ENCODE measurements at regions not wholly inside any gene's neighbourhood (a gene's known extent, or its start where the extent isn't known, plus 50 kb on each side); places are given as distances from the start of the nearest gene placed in this dataset.

GRCh38 chr14:42222924-42223471 is 616.3 kb downstream of the LRFN5 start:
- no peak for TF ChIP-seq POLR2A (IDR thresholded peaks at IDR 0.05)
- TF ChIP-seq, protein P1, sequence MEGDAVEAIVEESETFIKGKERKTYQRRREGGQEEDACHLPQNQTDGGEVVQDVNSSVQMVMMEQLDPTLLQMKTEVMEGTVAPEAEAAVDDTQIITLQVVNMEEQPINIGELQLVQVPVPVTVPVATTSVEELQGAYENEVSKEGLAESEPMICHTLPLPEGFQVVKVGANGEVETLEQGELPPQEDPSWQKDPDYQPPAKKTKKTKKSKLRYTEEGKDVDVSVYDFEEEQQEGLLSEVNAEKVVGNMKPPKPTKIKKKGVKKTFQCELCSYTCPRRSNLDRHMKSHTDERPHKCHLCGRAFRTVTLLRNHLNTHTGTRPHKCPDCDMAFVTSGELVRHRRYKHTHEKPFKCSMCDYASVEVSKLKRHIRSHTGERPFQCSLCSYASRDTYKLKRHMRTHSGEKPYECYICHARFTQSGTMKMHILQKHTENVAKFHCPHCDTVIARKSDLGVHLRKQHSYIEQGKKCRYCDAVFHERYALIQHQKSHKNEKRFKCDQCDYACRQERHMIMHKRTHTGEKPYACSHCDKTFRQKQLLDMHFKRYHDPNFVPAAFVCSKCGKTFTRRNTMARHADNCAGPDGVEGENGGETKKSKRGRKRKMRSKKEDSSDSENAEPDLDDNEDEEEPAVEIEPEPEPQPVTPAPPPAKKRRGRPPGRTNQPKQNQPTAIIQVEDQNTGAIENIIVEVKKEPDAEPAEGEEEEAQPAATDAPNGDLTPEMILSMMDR (IDR thresholded peaks at IDR 0.05): no peak
